IMR-90 (cell line): ENCODE measurements at regions not wholly inside any gene's neighbourhood (a gene's known extent, or its start where the extent isn't known, plus 50 kb on each side); places are given as distances from the start of the nearest gene placed in this dataset.

Source experiments
- ATAC-seq: fragments of 200-7000 bp; cut with Tn5 transposase; 2 replicates; pipeline ENCODE4 v1.9.1; 2020; ENCODE audit warnings: low read depth, mild to moderate bottlenecking, moderate library complexity
- BruUV-seq: library from RNA; stranded (reverse); fragments of 400-500 nt; replicated peaks from 2 replicates; lab custom pipeline; 2021; lab: Mats Ljungman, UMichigan
- CTCF ChIA-PET: fragments of 300-600 bp; formaldehyde crosslinking; extraction: SDS; loops from one replicate; lab custom pipeline; 2021; ENCODE audit warnings: antibody characterized with exemption; lab: Yijun Ruan, JAX
- POLR2A ChIA-PET: fragments of 300-600 bp; sonication (Branson Sonifier 250); formaldehyde crosslinking; loops from one replicate; lab custom pipeline; 2022; ENCODE audit warnings: antibody characterized with exemption; ENCODE audit not compliant: unreplicated experiment; lab: Charles Lee
- DNase-seq: peaks from one replicate; pipeline ENCODE4 v3.0.0; 2013
- H2AFZ ChIP-seq: replicated peaks from 2 replicates; pipeline ENCODE3; 2013; ENCODE audit warnings: low read length, mild to moderate bottlenecking; ENCODE audit not compliant: poor library complexity
- H2AK5ac ChIP-seq: 2 replicates; pipeline ENCODE4 v1.6.1; 2013; ENCODE audit warnings: low read depth, low read length, inconsistent platforms
- H2AK9ac ChIP-seq: replicated peaks from 2 replicates; pipeline ENCODE3; 2013; ENCODE audit warnings: mild to moderate bottlenecking, low read depth, low read length, moderate library complexity; ENCODE audit not compliant: poor library complexity
- H2BK120ac ChIP-seq: 2 replicates; pipeline ENCODE4 v1.6.1; 2013; ENCODE audit warnings: low read depth, low read length, inconsistent platforms
- H2BK15ac ChIP-seq: 3 replicates; pipeline ENCODE4 v1.6.1; 2013; ENCODE audit warnings: low read depth, low read length, inconsistent platforms
- H2BK20ac ChIP-seq: 2 replicates; pipeline ENCODE4 v1.6.1; 2013; ENCODE audit warnings: low read depth, mild to moderate bottlenecking, inconsistent platforms, low read length, moderate library complexity
- H2BK5ac ChIP-seq: 2 replicates; pipeline ENCODE4 v1.6.1; 2013; ENCODE audit warnings: mild to moderate bottlenecking, low read depth, low read length, inconsistent platforms; ENCODE audit not compliant: poor library complexity, severe bottlenecking
- H3K14ac ChIP-seq: replicated peaks from 2 replicates; pipeline ENCODE4 v1.6.1; 2013; ENCODE audit warnings: low read depth, low read length, inconsistent platforms
- H3K18ac ChIP-seq: 2 replicates; pipeline ENCODE4 v1.6.1; 2013; ENCODE audit warnings: low read depth, low read length, control low read depth
- H3K23ac ChIP-seq: 2 replicates; pipeline ENCODE4 v1.6.1; 2013; ENCODE audit warnings: low read depth, low read length, inconsistent platforms
- H3K27ac ChIP-seq: 2 replicates; pipeline ENCODE4 v1.5.1; 2013; ENCODE audit warnings: mild to moderate bottlenecking, control low read depth, low read length; ENCODE audit not compliant: insufficient read depth
- H3K27me3 ChIP-seq: 2 replicates; pipeline ENCODE4 v1.6.1; 2013; ENCODE audit warnings: low read length; ENCODE audit not compliant: control insufficient read depth, insufficient read depth
- H3K36me3 ChIP-seq: 2 replicates; pipeline ENCODE4 v1.6.1; 2013; ENCODE audit warnings: low read length, mixed read lengths; ENCODE audit not compliant: control insufficient read depth, insufficient read depth
- H3K4ac ChIP-seq: 2 replicates; pipeline ENCODE4 v1.6.1; 2013; ENCODE audit warnings: low read depth, low read length, inconsistent platforms
- H3K4me1 ChIP-seq: 2 replicates; pipeline ENCODE4 v1.6.1; 2013; ENCODE audit warnings: low read length, mixed read lengths; ENCODE audit not compliant: control insufficient read depth, insufficient read depth
- H3K4me2 ChIP-seq: 2 replicates; pipeline ENCODE4 v1.6.1; 2013; ENCODE audit warnings: low read depth, mild to moderate bottlenecking, control low read depth, low read length, moderate library complexity
- H3K4me3 ChIP-seq: 2 replicates; pipeline ENCODE4 v1.5.1; 2013; ENCODE audit warnings: low read depth, mild to moderate bottlenecking, control low read depth, low read length, moderate library complexity; ENCODE audit not compliant: insufficient read depth
- H3K56ac ChIP-seq: 2 replicates; pipeline ENCODE4 v1.6.1; 2013; ENCODE audit warnings: low read length, inconsistent platforms; ENCODE audit not compliant: insufficient read depth; ENCODE audit errors: extremely low read depth
- H3K79me1 ChIP-seq, 2 experiments: 2 replicates each; pipeline ENCODE4 v1.6.1; 2013; ENCODE audit warnings: low read length in 2 of 2, inconsistent platforms in 1 of 2, low read depth in 1 of 2
- H3K9ac ChIP-seq: 2 replicates; pipeline ENCODE4 v1.6.1; 2013; ENCODE audit warnings: low read depth, low read length, control low read depth
- H3K9me1 ChIP-seq: 2 replicates; pipeline ENCODE4 v1.6.1; 2013; ENCODE audit warnings: low read length, inconsistent platforms; ENCODE audit not compliant: insufficient read depth
- H3K9me3 ChIP-seq: 2 replicates; pipeline ENCODE4 v1.6.1; 2013; ENCODE audit warnings: low read length; ENCODE audit not compliant: control insufficient read depth, insufficient read depth
- H4K20me1 ChIP-seq: 2 replicates; pipeline ENCODE4 v1.6.1; 2013; ENCODE audit warnings: low read length, inconsistent platforms; ENCODE audit not compliant: insufficient read depth
- H4K5ac ChIP-seq: 2 replicates; pipeline ENCODE4 v1.6.1; 2013; ENCODE audit warnings: mild to moderate bottlenecking, low read depth, low read length, control low read depth
- H4K8ac ChIP-seq, 2 experiments: 2 replicates each; pipeline ENCODE4 v1.6.1; 2013; ENCODE audit warnings: low read depth in 2 of 2, low read length in 2 of 2, control low read depth in 1 of 2, inconsistent platforms in 1 of 2
- H4K91ac ChIP-seq: 2 replicates; pipeline ENCODE4 v1.6.1; 2013; ENCODE audit warnings: low read depth, low read length, inconsistent platforms; ENCODE audit not compliant: insufficient read depth
- BHLHE40 ChIP-seq: fragments of 150-350 bp; IDR thresholded peaks from 2 replicates; pipeline ENCODE4 v1.6.1; 2016; ENCODE audit warnings: mild to moderate bottlenecking, low read depth, low read length
- CHD1 ChIP-seq: IDR thresholded peaks from 2 replicates; pipeline ENCODE4 v1.6.1; 2012; ENCODE audit warnings: low read depth, low read length, improper control_type of control experiment
- FOS ChIP-seq: fragments of 150-350 bp; IDR thresholded peaks from 2 replicates; pipeline ENCODE4 v1.6.1; 2016; ENCODE audit warnings: low read depth, low read length
- MAFK ChIP-seq: IDR thresholded peaks from 2 replicates; pipeline ENCODE4 v1.6.1; 2012; ENCODE audit warnings: low read depth, low read length, improper control_type of control experiment
- MAZ ChIP-seq: IDR thresholded peaks from 2 replicates; pipeline ENCODE4 v1.6.1; 2012; ENCODE audit warnings: low read depth, mild to moderate bottlenecking, low read length, improper control_type of control experiment, moderate library complexity, borderline replicate concordance
- MXI1 ChIP-seq: IDR thresholded peaks from 2 replicates; pipeline ENCODE4 v1.6.1; 2012; ENCODE audit warnings: low read depth, mild to moderate bottlenecking, low read length, moderate library complexity, borderline replicate concordance
- NFE2L2 ChIP-seq: fragments of 150-350 bp; IDR thresholded peaks from 2 replicates; pipeline ENCODE4 v1.6.1; 2016; ENCODE audit warnings: low read depth, mild to moderate bottlenecking, low read length
- POLR2A ChIP-seq: IDR thresholded peaks from 2 replicates; pipeline ENCODE4 v1.6.1; 2012; ENCODE audit warnings: mild to moderate bottlenecking, low read depth, low read length
- RAD21 ChIP-seq: IDR thresholded peaks from 2 replicates; pipeline ENCODE4 v1.6.1; 2012; ENCODE audit warnings: low read length, improper control_type of control experiment
- RCOR1 ChIP-seq: IDR thresholded peaks from 2 replicates; pipeline ENCODE4 v1.6.1; 2012; ENCODE audit warnings: mild to moderate bottlenecking, low read length, improper control_type of control experiment; ENCODE audit not compliant: insufficient replicate concordance
- SMC3 ChIP-seq: fragments of 150-350 bp; IDR thresholded peaks from 2 replicates; pipeline ENCODE4 v1.6.1; 2016; ENCODE audit warnings: low read depth, mild to moderate bottlenecking, antibody characterized with exemption, low read length, moderate library complexity
- WGBS, 2 experiments: methylation state at CpG; one replicate each; pipeline versions ENCODE4 v1.1.5 to v1.1.7; 2013; ENCODE audit warnings: missing lambda C conversion rate in 2 of 2; ENCODE audit not compliant: insufficient read length in 1 of 2; ENCODE audit errors: extremely low coverage in 2 of 2; 5-methylcytosine and 5-hydroxymethylcytosine counted together
- dilution Hi-C: fragments of 300-500 bp; cut with HindIII; formaldehyde crosslinking; loops from one replicate; pipeline ENCODE4 v1.14.3; 2018; ENCODE audit warnings: low sequenced_read_pairs; ENCODE audit not compliant: unreplicated experiment
- in situ Hi-C: fragments of 300-500 bp; cut with MboI; formaldehyde crosslinking; loops from 3 replicates; pipeline ENCODE4 v1.14.3; 2019; ENCODE audit warnings: low sequenced_read_pairs, inconsistent platforms, mixed read lengths
- intact Hi-C: fragments of 100-400 bp; cut with micrococcal nuclease; formaldehyde crosslinking; loops from 2 replicates; pipeline ENCODE4 v1.10.0; 2022
- TF ChIP-seq, protein P1 (sequence below): conservative IDR thresholded peaks from 2 replicates; pipeline ENCODE4 v1.5.1; 2012; ENCODE audit warnings: mild to moderate bottlenecking, low read depth, low read length, improper control_type of control experiment
- TF ChIP-seq, protein P2 (sequence below): fragments of 150-350 bp; IDR thresholded peaks from 2 replicates; pipeline ENCODE4 v1.6.1; 2016; ENCODE audit warnings: low read depth, mild to moderate bottlenecking, low read length, moderate library complexity, borderline replicate concordance
- TF ChIP-seq, protein P3 (sequence below): fragments of 150-350 bp; IDR thresholded peaks from 2 replicates; pipeline ENCODE4 v1.6.1; 2017; ENCODE audit warnings: mild to moderate bottlenecking, antibody characterized with exemption, low read length, low read depth

DNA sequence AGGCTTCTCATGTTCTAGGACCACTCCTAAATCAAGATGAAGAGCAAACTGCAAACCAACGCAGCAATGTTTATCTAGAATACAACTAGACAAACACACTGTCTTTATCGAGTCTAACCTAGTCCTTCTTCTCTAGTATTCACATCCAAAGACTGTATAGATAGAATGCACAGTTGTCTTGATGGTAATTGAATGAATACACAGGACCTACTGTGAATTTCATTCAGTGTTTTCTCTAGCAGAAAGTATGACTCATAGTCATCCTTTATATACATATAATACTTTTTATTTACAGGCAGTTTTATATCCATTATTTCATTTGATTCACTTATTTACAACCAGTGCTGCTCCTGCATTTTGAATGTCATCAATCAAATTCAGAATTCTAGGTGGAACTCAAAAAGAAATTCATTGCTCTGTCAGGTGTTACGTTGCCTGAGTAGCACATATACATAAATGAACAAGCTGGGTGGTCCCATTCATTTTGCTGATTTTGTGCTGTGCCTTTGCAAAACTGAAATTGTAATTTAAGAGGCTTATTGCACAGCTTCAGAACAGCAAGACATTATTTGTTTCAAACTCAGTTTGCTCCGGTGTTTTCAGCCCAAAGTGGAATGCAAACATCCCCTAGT lies 374.8 kb downstream of the EPHA4 start:
- Histone ChIP-seq H3K23ac (no peak overlapping the region), H3K27me3 (no peaks in the 10 kb centered on the region), H3K9me3 (no peaks in the 10 kb centered on the region), H3K79me1 (no peaks in the 10 kb centered on the region), H3K36me3 (no peaks in the 10 kb centered on the region), H3K9me1 (no peaks in the 10 kb centered on the region), H2AK9ac (no peak overlapping the region), H3K4me1 (no peaks in the 10 kb centered on the region), H2AK5ac (no peak overlapping the region), H4K8ac (no peak overlapping the region), H4K20me1 (no peaks in the 10 kb centered on the region), H2BK120ac (no peak overlapping the region), H2BK5ac (no peak overlapping the region), H2BK20ac (no peak overlapping the region), H3K56ac (no peak overlapping the region), H3K9ac (no peak overlapping the region), H3K4ac (no peak overlapping the region), H3K27ac (no peak overlapping the region), H4K91ac (no peak overlapping the region), H3K4me2 (no peak overlapping the region), H3K4me3 (no peak overlapping the region), H3K14ac (no peak overlapping the region), H2BK15ac (no peak overlapping the region), H3K18ac (no peak overlapping the region), H4K5ac (no peak overlapping the region), H2AFZ (no peak overlapping the region)
- no peak for TF ChIP-seq BHLHE40
- TF ChIP-seq FOS: no peak
- TF ChIP-seq MAFK: no peak
- no peak for TF ChIP-seq CHD1
- no peak for TF ChIP-seq MAZ
- TF ChIP-seq, protein P1, sequence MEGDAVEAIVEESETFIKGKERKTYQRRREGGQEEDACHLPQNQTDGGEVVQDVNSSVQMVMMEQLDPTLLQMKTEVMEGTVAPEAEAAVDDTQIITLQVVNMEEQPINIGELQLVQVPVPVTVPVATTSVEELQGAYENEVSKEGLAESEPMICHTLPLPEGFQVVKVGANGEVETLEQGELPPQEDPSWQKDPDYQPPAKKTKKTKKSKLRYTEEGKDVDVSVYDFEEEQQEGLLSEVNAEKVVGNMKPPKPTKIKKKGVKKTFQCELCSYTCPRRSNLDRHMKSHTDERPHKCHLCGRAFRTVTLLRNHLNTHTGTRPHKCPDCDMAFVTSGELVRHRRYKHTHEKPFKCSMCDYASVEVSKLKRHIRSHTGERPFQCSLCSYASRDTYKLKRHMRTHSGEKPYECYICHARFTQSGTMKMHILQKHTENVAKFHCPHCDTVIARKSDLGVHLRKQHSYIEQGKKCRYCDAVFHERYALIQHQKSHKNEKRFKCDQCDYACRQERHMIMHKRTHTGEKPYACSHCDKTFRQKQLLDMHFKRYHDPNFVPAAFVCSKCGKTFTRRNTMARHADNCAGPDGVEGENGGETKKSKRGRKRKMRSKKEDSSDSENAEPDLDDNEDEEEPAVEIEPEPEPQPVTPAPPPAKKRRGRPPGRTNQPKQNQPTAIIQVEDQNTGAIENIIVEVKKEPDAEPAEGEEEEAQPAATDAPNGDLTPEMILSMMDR: no peak
- no peak for TF ChIP-seq NFE2L2
- no peak for TF ChIP-seq POLR2A
- TF ChIP-seq RAD21: no peak
- TF ChIP-seq, protein P2, sequence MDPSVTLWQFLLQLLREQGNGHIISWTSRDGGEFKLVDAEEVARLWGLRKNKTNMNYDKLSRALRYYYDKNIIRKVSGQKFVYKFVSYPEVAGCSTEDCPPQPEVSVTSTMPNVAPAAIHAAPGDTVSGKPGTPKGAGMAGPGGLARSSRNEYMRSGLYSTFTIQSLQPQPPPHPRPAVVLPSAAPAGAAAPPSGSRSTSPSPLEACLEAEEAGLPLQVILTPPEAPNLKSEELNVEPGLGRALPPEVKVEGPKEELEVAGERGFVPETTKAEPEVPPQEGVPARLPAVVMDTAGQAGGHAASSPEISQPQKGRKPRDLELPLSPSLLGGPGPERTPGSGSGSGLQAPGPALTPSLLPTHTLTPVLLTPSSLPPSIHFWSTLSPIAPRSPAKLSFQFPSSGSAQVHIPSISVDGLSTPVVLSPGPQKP: no peak
- TF ChIP-seq, protein P3, sequence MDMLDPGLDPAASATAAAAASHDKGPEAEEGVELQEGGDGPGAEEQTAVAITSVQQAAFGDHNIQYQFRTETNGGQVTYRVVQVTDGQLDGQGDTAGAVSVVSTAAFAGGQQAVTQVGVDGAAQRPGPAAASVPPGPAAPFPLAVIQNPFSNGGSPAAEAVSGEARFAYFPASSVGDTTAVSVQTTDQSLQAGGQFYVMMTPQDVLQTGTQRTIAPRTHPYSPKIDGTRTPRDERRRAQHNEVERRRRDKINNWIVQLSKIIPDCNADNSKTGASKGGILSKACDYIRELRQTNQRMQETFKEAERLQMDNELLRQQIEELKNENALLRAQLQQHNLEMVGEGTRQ: no peak
- no peak for TF ChIP-seq RCOR1
- no peak for TF ChIP-seq MXI1
- no peak for TF ChIP-seq SMC3
- DNase-seq: no peak
- no peak for ATAC-seq
- ChIA-PET CTCF (no interaction called here), POLR2A (no interaction called here)
- dilution Hi-C loops: no loop called here
- in situ Hi-C loops: no loop called here
- intact Hi-C loops: no loop called here
- no TSS peak for BruUV-seq
- no CpG with 5 or more reads among the region's 4 CpGs for WGBS, 2 experiments
